ENCODE measurements at regions not wholly inside any gene's neighbourhood (a gene's known extent, or its start where the extent isn't known, plus 50 kb on each side); places are given as distances from the start of the nearest gene placed in this dataset.

GRCh38 chr4:43233321-43233720 lies 340.8 kb downstream of the GRXCR1 start:
- H3K79me1 ChIP-seq (ENCODE audit: low read length): no peaks in the 10 kb centered on the region
- no peak overlapping the region for H2AFZ ChIP-seq (ENCODE audit: insufficient read depth, low read length, poor library complexity)
- no peaks in the 10 kb centered on the region for H3K79me2 ChIP-seq (ENCODE audit: control insufficient read depth, insufficient read depth, low read length, poor library complexity)
- no peak overlapping the region for H2BK12ac ChIP-seq (ENCODE audit: low read length)
- no peaks in the 10 kb centered on the region for H3K36me3 ChIP-seq (ENCODE audit: control insufficient read depth in 1 of 2, insufficient read depth in 2 of 2, low read length in 2 of 2)
- H3K14ac ChIP-seq (ENCODE audit: low read length): no peak overlapping the region
- no CpG with 5 or more reads among the region's 3 CpGs for WGBS (ENCODE audit: extremely low coverage, insufficient coverage, insufficient read length)
- no peak overlapping the region for H3K4me2 ChIP-seq (ENCODE audit: low read length)
- H2AK5ac ChIP-seq (ENCODE audit: low read length): no peak overlapping the region
- no peak overlapping the region for H4K8ac ChIP-seq (ENCODE audit: low read depth, low read length)
- H3K27me3 ChIP-seq (ENCODE audit: insufficient read depth, low read length): no peaks in the 10 kb centered on the region
- H4K12ac ChIP-seq (ENCODE audit: low read depth, low read length): no peak overlapping the region
- no peak overlapping the region for H3K27ac ChIP-seq (ENCODE audit: low read depth, low read length)
- no peak overlapping the region for H3K9ac ChIP-seq (ENCODE audit: low read length)
- H3K4me1 ChIP-seq (ENCODE audit: control insufficient read depth in 1 of 2, insufficient read depth in 2 of 2, low read length in 2 of 2): no peaks in the 10 kb centered on the region
- H3K23ac ChIP-seq (ENCODE audit: low read length): no peak overlapping the region
- H4K91ac ChIP-seq (ENCODE audit: low read depth, low read length): no peak overlapping the region
- H3K4ac ChIP-seq (ENCODE audit: low read depth, low read length): no peak overlapping the region
- H3K18ac ChIP-seq (ENCODE audit: low read length): no peak overlapping the region
- no peak for DNase-seq
- no peak overlapping the region for H2BK5ac ChIP-seq (ENCODE audit: low read depth, low read length, poor library complexity)
- H3K4me3 ChIP-seq (ENCODE audit: low read depth, low read length): no peak overlapping the region
- no peaks in the 10 kb centered on the region for H3K9me3 ChIP-seq (ENCODE audit: insufficient read depth, low read depth, low read length)
- no peak overlapping the region for H2BK120ac ChIP-seq (ENCODE audit: insufficient read depth, low read length, poor library complexity)

GRCh38 chr4:43234626-43235415 lies 342.3 kb downstream of the GRXCR1 start:
- Histone ChIP-seq H3K4me2 (ENCODE audit: low read length) (no peak overlapping the region), H2AK5ac (ENCODE audit: low read length) (no peak overlapping the region), H3K79me2 (ENCODE audit: control insufficient read depth, insufficient read depth, low read length, poor library complexity) (no peaks in the 10 kb centered on the region), H3K27me3 (ENCODE audit: insufficient read depth, low read length) (no peaks in the 10 kb centered on the region), H3K36me3 (ENCODE audit: control insufficient read depth in 1 of 2, insufficient read depth in 2 of 2, low read length in 2 of 2) (no peaks in the 10 kb centered on the region), H2BK120ac (ENCODE audit: insufficient read depth, low read length, poor library complexity) (no peak overlapping the region), H3K79me1 (ENCODE audit: low read length) (no peaks in the 10 kb centered on the region), H4K12ac (ENCODE audit: low read depth, low read length) (no peak overlapping the region), H2BK5ac (ENCODE audit: low read depth, low read length, poor library complexity) (no peak overlapping the region), H3K9ac (ENCODE audit: low read length) (no peak overlapping the region), H4K8ac (ENCODE audit: low read depth, low read length) (no peak overlapping the region), H3K23ac (ENCODE audit: low read length) (no peak overlapping the region), H3K9me3 (ENCODE audit: insufficient read depth, low read depth, low read length) (no peaks in the 10 kb centered on the region), H3K4ac (ENCODE audit: low read depth, low read length) (no peak overlapping the region), H2AFZ (ENCODE audit: insufficient read depth, low read length, poor library complexity) (no peak overlapping the region), H2BK12ac (ENCODE audit: low read length) (no peak overlapping the region), H3K4me3 (ENCODE audit: low read depth, low read length) (no peak overlapping the region), H4K91ac (ENCODE audit: low read depth, low read length) (no peak overlapping the region), H3K4me1 (ENCODE audit: control insufficient read depth in 1 of 2, insufficient read depth in 2 of 2, low read length in 2 of 2) (no peaks in the 10 kb centered on the region), H3K27ac (ENCODE audit: low read depth, low read length) (no peak overlapping the region), H3K14ac (ENCODE audit: low read length) (no peak overlapping the region), H3K18ac (ENCODE audit: low read length) (no peak overlapping the region)
- DNase-seq: no peak
- no CpG with 5 or more reads among the region's 5 CpGs for WGBS (ENCODE audit: extremely low coverage, insufficient coverage, insufficient read length)

GRCh38 chr4:43238008-43238407 lies 345.5 kb downstream of the GRXCR1 start:
- H3K4me1 ChIP-seq (ENCODE audit: control insufficient read depth in 1 of 2, insufficient read depth in 2 of 2, low read length in 2 of 2): no peaks in the 10 kb centered on the region
- no peak overlapping the region for H2BK12ac ChIP-seq (ENCODE audit: low read length)
- H3K9me3 ChIP-seq (ENCODE audit: insufficient read depth, low read depth, low read length): no peaks in the 10 kb centered on the region
- H3K79me2 ChIP-seq (ENCODE audit: control insufficient read depth, insufficient read depth, low read length, poor library complexity): no peaks in the 10 kb centered on the region
- H3K18ac ChIP-seq (ENCODE audit: low read length): no peak overlapping the region
- H3K4ac ChIP-seq (ENCODE audit: low read depth, low read length): no peak overlapping the region
- H2AK5ac ChIP-seq (ENCODE audit: low read length): no peak overlapping the region
- no peak for DNase-seq
- H3K14ac ChIP-seq (ENCODE audit: low read length): no peak overlapping the region
- no peak overlapping the region for H3K4me3 ChIP-seq (ENCODE audit: low read depth, low read length)
- H2BK5ac ChIP-seq (ENCODE audit: low read depth, low read length, poor library complexity): no peak overlapping the region
- H2BK120ac ChIP-seq (ENCODE audit: insufficient read depth, low read length, poor library complexity): no peak overlapping the region
- no peak overlapping the region for H4K8ac ChIP-seq (ENCODE audit: low read depth, low read length)
- H3K27ac ChIP-seq (ENCODE audit: low read depth, low read length): no peak overlapping the region
- no peak overlapping the region for H4K91ac ChIP-seq (ENCODE audit: low read depth, low read length)
- no CpG with 5 or more reads among the region's 1 CpG for WGBS (ENCODE audit: extremely low coverage, insufficient coverage, insufficient read length)
- H3K23ac ChIP-seq (ENCODE audit: low read length): no peak overlapping the region
- no peak overlapping the region for H3K9ac ChIP-seq (ENCODE audit: low read length)
- no peaks in the 10 kb centered on the region for H3K79me1 ChIP-seq (ENCODE audit: low read length)
- no peaks in the 10 kb centered on the region for H3K27me3 ChIP-seq (ENCODE audit: insufficient read depth, low read length)
- H4K12ac ChIP-seq (ENCODE audit: low read depth, low read length): no peak overlapping the region
- H3K36me3 ChIP-seq (ENCODE audit: control insufficient read depth in 1 of 2, insufficient read depth in 2 of 2, low read length in 2 of 2): no peaks in the 10 kb centered on the region
- H3K4me2 ChIP-seq (ENCODE audit: low read length): no peak overlapping the region
- H2AFZ ChIP-seq (ENCODE audit: insufficient read depth, low read length, poor library complexity): no peak overlapping the region

- Histone ChIP-seq H3K9me3 (ENCODE audit: insufficient read depth, low read depth, low read length) (no peaks in the 10 kb centered on the region), H4K8ac (ENCODE audit: low read depth, low read length) (no peak overlapping the region), H2BK5ac (ENCODE audit: low read depth, low read length, poor library complexity) (no peak overlapping the region), H4K91ac (ENCODE audit: low read depth, low read length) (no peak overlapping the region), H2BK120ac (ENCODE audit: insufficient read depth, low read length, poor library complexity) (no peak overlapping the region), H3K9ac (ENCODE audit: low read length) (no peak overlapping the region), H3K79me2 (ENCODE audit: control insufficient read depth, insufficient read depth, low read length, poor library complexity) (no peaks in the 10 kb centered on the region), H3K4me1 (ENCODE audit: control insufficient read depth in 1 of 2, insufficient read depth in 2 of 2, low read length in 2 of 2) (no peaks in the 10 kb centered on the region), H3K4me3 (ENCODE audit: low read depth, low read length) (no peak overlapping the region), H3K79me1 (ENCODE audit: low read length) (no peaks in the 10 kb centered on the region), H3K23ac (ENCODE audit: low read length) (no peak overlapping the region), H4K12ac (ENCODE audit: low read depth, low read length) (no peak overlapping the region), H2BK12ac (ENCODE audit: low read length) (no peak overlapping the region), H3K36me3 (ENCODE audit: control insufficient read depth in 1 of 2, insufficient read depth in 2 of 2, low read length in 2 of 2) (no peaks in the 10 kb centered on the region), H2AFZ (ENCODE audit: insufficient read depth, low read length, poor library complexity) (no peak overlapping the region), H3K4ac (ENCODE audit: low read depth, low read length) (no peak overlapping the region), H3K14ac (ENCODE audit: low read length) (no peak overlapping the region), H3K27ac (ENCODE audit: low read depth, low read length) (no peak overlapping the region), H2AK5ac (ENCODE audit: low read length) (no peak overlapping the region), H3K4me2 (ENCODE audit: low read length) (no peak overlapping the region), H3K18ac (ENCODE audit: low read length) (no peak overlapping the region), H3K27me3 (ENCODE audit: insufficient read depth, low read length) (no peaks in the 10 kb centered on the region)
- DNase-seq: no peak
Observed at GRCh38 chr4:43238585-43238984, 346.1 kb downstream of the GRXCR1 start.

All from trophoblast cell (in vitro differentiated cells and primary cell).